Hematopoietic multipotent progenitor cell treated with erythropoietin and hydrocortisone succinate and interleukin-3 and kit ligand, for 6 days (in vitro differentiated cells): ENCODE measurements at regions not wholly inside any gene's neighbourhood (a gene's known extent, or its start where the extent isn't known, plus 50 kb on each side); places are given as distances from the start of the nearest gene placed in this dataset.
A peak's percentile ranks its signal among the peaks of the same experiment; 100 is the strongest.
"Not testable (repeated sequence)": the region's sequence is repeated elsewhere in the genome, so short reads cannot be mapped to it uniquely, and the experiment has no call there.

Experiments used
- DNase-seq: peaks from one replicate; pipeline ENCODE4 v3.0.0-alpha.2; 2015

DNA sequence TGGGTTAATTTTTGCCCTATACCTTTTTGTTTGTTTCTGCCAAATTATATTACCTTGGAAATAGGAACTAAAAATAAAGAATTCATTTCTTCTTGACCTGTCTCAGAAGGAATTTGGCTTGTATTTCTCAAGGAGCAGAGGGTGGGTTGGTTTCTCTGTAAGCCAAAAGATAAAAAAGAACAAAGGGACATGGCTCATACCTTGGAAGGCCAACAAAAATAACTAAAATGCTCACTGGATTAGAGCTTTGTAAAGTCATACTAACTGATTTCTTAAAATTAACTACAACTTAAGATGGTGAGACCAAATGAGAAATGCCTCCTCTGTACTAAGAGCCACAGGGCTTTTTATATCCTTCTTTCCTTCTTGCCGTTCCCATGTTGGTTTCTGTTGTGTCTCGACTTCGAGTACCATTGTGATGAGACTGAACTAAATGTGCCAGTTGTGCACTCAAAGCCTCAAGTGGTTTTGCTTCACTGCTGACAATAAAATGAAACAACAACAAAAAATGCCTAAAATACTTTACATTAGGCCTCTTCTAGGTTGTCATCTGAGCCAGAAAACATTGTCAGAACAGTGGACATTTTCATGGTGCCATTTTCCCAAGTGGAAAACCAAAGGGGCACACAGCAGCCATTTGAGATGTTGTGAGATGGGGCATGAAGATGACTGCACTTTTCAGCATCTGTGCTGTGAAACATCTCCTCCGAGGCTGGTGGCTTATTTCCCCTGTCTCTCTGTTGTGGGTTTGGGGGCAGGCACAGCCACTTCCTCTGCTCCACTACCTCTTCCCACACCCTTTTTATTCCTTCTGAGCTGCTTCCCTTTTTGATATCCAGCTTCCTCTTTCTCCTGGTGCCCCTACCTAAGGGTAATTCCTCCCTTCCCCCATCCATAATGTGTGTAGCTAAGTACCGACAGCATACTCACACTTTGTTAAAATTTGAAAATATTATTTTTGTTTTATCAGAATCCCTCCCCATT is 51.8 kb upstream of the AGR3 start:
- DNase-seq = peak; percentile 59

DNA sequence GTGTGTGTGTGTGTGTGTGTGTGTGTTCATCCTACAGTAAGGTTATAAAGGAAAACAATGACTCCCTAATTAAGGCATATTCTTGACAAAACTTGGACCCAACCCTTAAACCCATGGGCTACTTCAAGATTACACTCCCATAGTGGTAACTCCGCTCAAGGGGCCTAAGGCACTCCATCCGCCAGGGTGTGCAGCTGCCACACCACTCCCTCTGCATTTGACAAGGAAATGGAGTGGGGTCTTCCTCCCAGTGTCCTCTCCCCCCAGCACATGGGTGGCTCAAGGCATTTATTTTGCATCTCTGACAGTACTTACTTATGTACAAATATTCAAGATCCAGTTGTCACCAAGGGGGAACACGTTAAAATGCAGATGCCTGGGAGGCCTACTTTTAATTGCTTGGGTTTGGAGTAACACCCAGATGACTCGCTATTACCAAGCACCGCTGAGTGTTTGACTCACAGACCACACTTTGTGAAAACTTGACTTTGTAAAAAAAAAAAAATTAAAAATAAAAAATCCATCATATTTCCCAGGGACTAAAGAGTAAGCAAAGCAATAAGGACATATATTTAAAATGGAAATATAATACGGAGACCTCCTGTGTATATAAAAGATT is 53.0 kb upstream of the AGR3 start:
- DNase-seq = no peak

DNA sequence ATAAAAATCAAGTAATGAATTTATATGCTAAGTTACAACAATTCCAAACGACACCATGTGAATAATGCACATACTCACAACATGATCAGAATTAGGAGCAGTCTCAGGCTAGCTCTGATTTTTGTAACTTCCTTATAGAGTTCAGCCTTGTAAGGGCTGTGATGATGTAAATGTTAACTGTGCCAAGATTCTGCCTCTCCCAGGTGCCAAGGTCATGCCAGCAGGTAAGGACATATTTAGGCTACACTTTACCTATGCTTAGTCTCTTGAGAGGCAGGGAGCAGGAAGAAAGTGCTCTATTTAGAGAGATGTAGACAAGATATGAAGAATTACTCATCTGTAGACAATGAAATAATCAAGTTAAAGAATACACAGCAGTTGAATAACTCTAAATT is 53.6 kb upstream of the AGR3 start:
- DNase-seq = no peak

DNA sequence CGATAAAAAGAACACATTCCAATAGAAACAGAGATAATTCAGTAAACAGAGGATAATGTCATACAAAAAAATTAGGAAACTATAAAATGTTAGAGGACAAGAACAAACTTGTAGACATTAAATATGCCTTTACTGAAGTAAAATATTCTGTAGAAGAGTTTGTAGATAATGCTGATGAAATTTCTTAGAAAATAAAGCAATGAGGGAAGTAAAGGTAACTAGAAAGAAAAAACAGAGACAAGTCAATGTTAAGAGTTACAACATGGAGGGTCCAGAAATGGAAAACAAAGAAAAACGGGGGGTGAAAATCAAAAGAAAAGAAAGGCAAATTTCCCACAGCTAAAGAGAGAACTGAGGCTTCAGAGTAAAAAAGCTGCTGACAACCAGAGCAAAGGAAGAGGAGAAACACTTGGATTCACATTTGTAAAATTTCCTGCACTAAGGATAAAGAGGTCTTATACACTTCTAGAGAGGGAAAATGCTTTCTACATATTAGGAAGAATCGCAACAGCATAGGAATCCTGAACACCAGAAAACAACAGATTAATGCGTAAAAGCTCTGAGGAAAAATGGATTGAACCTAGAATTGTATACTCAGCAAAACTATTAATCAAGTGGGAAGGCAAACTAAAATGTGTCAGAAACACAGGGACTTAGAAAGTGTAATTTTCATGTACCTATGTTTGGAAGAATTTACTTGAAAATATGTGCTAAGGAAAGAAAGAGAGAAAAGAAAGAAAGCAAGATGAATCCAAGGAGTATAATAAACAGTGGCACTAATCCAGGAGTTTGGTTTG is 55.0 kb upstream of the AGR3 start:
- DNase-seq = no peak

DNA sequence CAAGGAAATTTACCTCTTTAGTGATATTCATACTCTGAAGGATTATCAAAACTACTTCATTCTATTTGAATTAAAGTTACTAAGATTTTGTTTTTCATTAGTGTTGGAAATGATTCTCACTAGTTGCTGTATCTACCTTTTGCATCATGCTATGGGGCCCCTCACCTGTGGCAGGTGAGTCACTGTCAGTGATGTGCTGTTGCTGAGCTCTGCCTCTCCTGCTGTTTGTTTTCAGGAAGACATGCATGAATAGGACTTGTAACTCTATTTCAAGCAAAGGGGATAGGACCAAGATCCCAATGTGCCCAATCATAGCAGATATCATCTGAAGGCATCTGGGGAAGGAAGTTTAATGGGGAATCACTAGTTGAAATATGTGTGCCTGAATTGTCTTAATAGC is 57.4 kb upstream of the AGR3 start:
- no peak for DNase-seq

DNA sequence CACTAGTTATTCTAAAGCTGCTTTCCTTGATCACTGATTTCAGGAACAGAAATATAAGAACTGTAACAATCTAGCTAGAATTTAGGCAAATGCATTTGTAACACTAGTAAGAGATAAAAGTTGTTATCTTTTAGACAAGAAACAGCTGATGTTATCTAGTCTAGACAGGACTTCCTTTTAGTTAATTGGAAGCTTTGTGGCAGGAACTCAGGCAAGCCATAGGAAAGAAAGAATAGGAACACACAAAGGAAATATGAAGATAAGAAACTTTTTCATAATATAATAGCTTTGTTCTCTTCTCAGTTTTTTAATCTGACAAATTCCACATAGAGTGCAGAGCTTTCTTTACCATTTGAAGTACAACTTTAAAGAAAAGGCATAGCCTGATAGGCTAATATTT is 59.0 kb upstream of the AGR3 start:
- DNase-seq = peak; percentile 56

DNA sequence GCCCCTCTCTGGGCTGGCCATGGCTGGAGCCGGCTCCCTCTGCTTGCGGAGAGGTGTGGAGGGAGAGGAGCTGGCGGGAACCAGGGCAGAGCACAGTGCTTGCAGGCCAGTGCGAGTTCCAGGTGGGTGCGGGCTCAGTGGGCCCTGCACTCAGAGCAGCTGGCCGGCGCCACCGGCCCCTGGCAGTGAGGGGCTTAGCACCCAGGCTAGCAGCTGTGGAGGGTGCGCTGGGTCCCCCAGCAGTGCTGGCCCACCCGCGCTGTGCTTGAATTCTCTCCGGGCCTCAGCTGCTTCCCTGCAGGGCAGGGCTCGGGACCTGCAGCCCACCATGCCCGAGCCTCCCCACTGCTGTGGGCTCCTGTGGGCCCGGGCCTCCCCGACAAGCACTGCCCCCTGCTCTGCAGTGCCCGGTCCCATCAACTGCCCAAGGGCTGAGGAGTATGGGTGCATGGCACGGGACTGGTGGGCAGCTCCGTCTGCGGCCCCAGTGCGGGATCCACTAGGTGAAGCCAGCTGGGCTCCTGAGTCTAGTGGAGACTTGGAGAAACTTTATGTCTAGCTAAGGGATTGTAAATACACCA is 61.2 kb upstream of the AGR3 start:
- no peak for DNase-seq

DNA sequence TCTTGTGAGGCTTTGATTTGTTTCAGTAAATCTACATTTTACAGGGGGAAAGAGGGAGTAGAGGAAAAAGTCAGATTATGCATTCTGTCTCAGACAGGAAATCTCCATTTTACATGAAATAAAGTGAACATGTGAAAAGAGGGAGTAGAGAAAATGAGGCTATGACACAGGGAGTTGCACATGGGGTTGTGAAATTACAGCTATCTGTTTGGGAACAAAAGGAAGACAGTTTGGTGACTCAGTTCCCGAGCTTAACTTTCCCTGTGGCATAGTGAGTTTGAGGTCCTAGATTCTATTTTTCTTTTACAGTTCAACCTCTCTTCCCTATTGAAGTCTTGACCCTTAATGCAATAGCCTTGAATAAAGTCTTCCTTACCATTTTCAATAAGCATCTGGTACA is 63.2 kb upstream of the AGR3 start:
- DNase-seq = no peak

DNA sequence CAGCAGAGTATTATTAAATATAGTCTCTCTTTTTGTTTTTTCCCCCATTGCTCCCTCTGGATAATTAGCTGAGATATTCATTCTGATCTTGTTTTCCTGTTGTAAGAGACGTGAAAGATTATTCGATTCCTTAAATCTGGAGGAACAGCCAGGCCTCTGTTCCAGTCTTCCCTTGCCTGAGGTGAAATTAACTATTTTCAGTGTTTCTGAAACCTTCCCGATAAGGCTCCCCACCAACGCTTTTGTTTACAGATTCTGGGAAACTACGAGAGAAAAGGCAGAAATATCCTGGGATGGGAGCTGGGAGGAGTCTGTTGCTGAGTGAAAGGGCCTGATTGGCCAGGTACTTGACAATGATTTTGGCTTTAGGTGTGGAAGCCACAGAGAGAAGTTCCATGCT is 63.6 kb upstream of the AGR3 start:
- no peak for DNase-seq

DNA sequence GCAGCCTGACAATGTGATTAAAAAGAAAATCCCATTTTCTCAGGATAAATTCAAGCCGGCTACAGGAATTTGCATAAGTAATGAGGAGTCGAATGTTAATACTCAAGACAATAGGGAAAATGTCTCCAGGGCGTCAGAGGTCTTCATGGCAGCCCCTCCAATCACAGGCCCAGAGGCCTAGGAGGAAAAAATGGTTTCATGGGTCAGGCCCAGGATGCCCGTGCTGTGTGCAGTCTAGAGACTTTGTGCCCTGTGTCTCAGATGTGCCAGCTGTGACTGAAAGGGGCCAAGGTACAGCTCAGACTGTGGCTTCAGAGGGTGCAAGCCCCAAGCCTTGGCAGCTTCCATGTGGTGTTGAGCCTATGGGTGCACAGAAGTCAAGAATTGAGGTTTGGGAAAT is 66.3 kb upstream of the AGR3 start:
- not testable (repeated sequence) for DNase-seq

DNA sequence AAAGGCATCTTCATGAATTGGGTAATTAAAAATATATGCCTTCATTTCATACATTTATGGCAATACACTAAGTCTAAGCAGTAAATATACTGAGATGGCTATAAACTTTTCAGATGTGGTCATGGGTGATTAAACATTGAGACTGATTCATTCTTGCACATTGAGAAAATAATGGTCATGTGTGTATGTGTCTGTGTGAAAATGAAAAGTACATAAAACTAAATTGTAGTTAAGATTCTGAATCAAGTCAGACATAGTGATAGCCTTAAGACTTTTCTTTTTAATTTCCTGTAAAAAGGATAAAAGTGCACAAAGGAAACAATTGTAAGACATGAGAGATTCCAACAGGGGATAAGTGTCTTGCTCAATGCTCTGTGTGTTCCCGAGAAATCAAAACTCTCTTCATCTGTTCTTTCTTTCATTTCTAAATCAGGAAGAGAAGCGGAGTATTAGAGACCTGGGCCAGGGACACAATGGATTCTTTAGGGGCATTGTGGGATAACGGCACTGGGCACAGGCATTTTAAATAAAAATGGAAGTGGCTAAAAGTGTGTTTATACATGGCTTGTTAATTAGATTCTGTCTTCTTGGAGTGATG is 69.8 kb upstream of the AGR3 start:
- no peak for DNase-seq

DNA sequence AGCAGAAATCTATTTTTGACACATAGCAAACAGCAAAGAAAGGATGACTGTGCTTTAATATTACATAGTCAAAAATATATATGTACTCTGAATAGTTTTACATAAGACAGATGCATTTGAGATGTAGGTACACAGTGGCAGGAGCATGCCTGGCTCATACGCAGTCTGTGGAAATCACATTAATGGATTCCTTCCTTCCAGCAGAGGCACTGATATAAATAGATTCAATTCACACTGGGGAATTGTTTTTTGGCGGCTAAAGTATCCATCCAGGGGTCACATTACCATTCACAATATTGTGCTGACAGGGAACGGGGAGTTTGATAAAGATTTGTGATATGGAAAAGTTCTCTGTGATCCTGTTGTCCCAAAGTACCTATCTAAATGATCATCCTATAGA is 72.5 kb upstream of the AGR3 start:
- no peak for DNase-seq

DNA sequence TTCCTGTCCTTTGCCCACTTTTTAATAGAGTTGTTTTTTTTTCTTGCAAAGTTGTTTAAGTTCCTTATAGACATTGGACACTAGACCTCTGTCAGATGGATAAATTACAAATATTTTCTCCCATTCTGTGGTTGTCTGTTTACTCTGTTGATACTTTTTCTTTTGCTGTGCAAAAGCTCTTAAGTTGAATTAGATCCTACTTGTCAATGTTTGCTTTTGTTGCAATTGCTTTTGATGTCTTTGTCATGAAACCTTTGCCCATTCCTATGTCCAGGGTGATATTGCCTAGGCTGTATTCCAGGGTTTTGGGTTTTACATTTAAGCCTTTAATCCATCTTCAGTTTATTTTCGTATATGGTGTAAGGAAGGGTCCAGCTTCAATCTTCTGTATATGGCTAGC is 76.9 kb upstream of the AGR3 start:
- DNase-seq = no peak

DNA sequence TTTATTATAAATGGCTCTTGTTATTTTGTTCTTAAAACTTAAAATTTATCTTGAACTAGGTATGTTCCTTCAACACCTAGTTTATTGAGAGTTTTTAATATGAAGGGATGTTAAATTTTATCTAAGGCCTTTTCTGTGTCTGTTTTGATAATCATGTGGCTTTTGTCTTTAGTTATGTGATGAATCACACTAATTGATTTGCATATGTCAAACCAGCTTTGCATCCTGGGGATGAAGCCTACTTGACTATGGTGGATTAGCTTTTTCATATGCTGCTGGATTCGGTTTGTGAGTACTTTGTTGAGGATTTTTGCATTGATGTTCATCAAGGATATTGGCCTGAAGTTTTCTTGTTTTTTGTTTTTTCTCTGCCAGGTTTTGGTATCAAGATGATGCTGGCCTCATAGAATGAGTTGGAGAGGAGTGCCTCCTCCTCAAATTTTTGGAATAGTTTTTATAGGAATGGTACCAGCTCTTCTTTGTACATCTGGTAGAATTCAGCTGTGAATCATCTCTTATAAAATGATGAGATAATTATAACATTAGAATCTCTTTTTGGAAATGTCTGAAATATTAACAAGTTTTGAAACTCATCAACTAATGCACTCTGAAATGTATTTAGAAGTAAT is 78.7 kb upstream of the AGR3 start:
- DNase-seq = no peak

DNA sequence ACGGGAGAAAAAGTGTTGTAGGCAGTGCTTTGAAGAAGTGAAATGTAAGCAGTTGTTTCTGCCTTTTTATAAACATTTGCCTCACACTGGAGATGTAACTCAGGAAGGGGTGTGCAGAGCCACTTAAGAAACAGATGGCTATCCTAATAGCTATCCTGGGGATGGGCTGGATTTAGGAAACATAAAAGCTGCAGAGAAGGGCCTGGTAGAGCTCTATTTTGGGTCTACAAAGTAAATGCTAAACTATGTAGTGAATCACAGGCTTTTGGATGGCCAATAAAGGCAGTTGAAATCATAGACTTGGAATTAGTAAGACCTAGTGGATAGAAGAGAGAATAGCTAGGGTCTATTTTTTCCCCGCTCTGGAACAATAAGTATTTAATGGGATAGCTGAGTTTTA is 79.9 kb upstream of the AGR3 start:
- DNase-seq = no peak

DNA sequence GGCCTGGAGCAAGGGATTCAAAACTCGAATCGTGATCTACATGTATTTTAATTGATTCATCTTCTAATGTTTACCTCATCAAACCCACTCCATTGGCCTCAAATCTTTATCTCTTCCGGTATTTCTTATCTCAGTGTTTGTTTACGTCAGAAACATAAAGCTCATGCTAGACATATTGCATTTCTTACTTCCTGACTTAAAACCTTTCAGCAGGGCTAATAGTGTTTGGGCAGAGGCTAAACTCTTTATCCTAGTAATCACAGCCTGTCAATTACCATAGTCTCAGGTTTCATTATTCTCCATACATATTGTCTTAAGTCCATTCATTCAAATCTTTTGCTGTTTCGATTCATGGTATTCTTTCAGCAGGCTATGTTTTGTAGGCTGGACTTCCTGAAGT is 81.3 kb upstream of the AGR3 start:
- no peak for DNase-seq

DNA sequence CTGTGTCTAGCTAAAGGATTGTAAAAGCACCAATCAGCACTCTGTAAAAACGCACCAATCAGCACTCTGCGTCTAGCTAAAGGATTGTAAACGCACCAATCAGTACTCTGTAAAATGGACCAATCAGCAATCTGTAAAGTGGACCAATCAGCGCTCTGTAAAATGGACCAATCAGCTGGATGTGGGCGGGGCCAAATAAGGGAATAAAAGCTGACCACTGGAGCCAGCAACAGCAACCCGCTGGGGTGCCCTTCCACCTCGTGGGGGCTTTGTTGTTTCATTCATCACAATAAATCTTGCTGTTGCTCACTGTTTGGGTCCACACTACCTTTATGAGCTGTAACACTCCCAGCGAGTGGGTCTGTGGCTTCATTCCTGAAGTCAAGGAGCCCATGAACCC is 83.9 kb upstream of the AGR3 start:
- DNase-seq = not testable (repeated sequence)

DNA sequence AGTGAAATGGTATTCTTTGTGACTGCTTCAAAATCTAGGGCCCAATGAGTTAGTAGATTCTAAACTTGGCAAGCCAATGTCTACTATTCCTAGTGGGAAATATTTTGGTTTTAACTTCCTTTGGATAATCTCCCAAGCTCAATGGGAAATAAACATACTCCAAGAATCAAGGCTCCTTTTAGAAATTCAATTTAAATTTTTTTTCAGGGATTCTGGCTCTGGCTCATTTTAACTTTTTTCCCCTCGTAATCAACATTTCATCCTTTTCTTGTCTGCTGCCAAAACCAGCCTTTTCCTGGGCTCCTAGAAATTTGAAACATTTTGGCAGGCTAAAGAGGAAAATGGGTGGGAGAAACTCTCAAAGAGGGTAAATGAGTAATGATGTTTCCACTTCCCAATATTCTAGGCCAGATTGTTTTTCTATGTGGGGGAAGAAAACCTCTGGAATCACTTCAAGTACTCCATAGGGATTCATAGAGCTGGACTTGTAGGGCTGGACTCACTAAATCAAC is 85.6 kb upstream of the AGR3 start:
- no peak for DNase-seq

DNA sequence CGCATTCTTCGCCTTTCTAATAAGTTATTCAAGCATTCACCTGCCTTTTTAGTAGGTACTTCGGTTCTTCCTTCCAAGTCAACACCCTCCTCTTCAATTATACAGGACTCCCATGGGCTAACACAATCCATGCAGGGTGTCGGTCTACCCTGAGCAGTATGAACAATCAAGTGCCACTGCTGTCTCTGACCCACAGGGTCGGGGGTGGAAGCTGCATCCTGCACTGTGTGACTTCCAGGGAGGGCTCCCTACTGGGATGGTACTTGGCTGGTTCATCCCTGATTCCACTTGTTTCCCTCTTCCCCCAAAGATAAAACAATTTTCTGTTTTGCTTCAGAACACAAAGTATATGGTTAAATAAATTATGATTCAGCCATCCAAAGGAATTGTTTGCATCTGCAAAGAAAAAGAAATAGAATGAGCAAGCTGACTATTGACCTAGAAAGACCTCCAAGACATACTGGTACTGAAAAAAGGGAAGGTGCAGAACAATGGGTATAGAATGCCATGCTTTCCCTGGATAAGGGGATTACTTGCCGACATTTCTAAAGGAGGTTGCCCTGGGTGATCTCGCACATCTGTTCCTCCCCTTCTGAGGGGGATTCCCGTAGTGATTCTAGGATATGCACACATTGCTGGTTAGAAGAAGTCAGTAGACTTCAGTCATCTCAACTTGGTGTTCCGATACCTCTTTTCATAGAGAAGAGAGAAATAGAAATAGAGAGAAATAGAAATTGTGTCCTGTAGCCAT is 89.1 kb upstream of the AGR3 start:
- no peak for DNase-seq

DNA sequence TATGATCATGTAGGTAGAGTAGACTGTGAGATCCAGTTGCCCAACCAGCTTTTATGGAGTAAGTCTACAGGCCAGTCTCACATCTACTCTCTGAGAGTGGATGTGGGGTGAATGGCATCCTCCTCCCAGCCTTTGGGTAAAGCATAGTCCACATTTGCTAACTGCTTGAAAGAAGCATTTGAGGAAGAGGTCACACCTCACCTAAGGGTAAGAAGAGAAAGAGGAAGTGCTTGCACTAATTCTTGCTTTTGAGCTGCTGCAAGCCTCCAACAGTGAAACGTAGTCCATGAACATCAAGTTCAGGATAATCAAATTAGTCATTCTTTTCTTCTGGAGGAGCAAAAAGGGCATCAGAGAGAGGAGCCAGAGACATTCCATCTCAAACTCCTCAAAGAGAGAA is 93.9 kb upstream of the AGR3 start:
- DNase-seq = peak; percentile 43
